ENCODE measurements at regions not wholly inside any gene's neighbourhood (a gene's known extent, or its start where the extent isn't known, plus 50 kb on each side); places are given as distances from the start of the nearest gene placed in this dataset.

DNA sequence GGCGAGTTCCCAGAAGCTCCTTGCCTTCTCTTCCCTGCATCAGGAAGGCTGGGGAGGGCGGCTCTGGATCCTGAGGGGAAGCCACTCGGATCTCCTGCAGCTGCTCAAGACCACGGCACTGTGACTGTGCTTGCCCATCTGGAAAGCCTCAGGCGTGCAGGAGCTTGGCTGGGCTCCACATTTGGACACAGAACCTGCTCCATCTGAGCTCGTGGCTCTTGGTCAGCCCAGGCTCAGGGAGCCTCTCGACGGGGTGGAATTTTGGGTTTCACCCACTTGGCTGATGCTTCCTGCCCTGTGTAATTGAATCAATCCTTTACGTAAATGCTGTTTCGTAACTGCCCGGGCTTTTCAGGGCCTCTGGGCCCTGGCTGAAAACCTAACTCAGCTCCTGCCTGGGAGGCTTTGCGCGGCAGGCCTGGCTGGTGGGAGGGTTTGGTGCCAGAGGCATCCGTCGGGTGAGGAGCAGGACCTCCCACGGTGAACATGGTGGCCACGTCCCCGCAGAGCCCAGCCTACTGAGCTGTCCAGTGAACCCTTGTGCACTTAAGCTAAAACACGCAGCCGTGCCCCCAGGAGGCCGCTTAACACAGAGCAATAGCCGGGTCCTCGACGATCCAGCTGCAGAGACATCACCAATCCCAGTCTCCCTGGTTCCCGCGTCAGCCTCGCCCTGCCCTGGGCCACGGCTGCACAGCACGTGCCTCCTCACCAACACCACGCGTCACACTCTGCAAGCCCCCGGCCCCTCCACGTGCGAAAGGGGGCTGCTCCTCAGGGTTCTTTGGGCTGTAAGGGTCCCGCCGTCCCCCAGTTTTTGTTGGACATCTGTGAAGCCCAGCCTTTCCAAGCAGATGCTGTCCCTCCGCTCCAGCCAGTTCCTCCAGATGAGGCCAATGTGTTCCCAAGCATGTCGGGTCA is 241.0 kb downstream of the DLL1 start:
- TF ChIP-seq, protein P1, sequence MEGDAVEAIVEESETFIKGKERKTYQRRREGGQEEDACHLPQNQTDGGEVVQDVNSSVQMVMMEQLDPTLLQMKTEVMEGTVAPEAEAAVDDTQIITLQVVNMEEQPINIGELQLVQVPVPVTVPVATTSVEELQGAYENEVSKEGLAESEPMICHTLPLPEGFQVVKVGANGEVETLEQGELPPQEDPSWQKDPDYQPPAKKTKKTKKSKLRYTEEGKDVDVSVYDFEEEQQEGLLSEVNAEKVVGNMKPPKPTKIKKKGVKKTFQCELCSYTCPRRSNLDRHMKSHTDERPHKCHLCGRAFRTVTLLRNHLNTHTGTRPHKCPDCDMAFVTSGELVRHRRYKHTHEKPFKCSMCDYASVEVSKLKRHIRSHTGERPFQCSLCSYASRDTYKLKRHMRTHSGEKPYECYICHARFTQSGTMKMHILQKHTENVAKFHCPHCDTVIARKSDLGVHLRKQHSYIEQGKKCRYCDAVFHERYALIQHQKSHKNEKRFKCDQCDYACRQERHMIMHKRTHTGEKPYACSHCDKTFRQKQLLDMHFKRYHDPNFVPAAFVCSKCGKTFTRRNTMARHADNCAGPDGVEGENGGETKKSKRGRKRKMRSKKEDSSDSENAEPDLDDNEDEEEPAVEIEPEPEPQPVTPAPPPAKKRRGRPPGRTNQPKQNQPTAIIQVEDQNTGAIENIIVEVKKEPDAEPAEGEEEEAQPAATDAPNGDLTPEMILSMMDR (conservative IDR thresholded peaks at IDR 0.05): no peak
- no peak overlapping the region for H3K27ac ChIP-seq

- TF ChIP-seq, protein P1 (conservative IDR thresholded peaks at IDR 0.05): no peak
Observed at GRCh38 chr6:170048615-170049256, 242.1 kb downstream of the DLL1 start.

DNA sequence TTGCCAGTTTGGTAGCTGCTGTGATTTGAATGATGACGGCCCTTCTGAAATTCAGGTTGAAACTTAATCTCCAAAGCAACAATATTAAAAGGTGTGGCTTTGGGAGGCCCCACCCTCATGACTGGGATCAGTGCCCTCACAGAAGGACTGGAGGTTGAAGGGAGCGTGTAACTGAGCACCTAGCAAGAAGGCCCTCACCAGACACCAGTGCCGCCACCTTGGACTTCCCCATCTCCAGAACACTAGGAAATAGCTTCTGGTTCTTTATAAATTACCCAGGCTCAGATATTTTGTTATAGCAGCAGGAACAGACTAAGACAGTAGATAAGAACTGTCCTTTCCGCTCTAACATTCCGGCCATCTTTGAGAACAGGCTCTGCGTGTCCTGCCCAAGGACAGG is 243.1 kb downstream of the DLL1 start:
- no peak overlapping the region for H3K27ac ChIP-seq
- TF ChIP-seq, protein P1 (conservative IDR thresholded peaks at IDR 0.05): no peak

More at GRCh38 chr6:170048615-170049256, 242.1 kb downstream of the DLL1 start:
- H3K27ac ChIP-seq: no peak overlapping the region

DNA sequence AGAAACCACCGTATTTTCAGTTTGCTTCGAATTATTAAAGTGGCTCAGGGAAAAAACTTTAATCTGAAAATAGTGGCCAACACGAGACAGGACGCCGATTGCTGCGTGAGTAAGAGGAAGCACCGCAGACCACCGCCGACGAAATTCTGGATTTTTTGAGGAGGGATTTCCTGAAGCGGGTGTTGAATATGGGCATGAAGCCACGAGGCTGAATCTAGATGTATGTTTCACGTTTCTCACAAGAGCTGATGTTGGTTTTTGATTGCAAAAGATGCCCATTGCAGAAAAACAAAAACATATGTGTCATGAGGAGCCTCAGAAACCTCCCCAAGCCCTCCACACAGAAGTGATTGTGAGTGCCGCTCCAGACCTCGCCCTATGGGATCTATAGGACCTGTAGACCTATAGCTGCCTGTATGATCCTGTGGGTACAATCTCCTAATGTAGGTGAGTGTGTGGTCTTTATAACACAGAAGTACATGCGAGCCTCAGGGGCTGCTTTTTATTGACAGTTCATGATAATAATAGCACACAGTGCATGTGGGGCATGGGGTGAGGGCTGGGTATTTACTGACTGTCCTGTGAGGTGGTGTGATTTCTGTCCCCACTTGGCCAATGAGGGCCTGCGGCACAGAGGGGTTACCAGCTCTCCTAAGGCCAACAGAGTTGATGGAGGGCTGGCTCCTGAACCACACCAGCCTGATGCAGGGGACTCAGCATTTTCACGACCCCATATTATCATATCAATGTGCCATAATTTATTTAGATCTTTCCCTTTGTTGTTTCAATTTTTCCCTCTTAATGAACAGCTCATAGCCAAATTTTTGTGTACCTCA is 243.9 kb downstream of the DLL1 start:
- H3K27ac ChIP-seq: no peak overlapping the region
- TF ChIP-seq, protein P1 (conservative IDR thresholded peaks at IDR 0.05): no peak

- H3K27ac ChIP-seq: no peak overlapping the region
- TF ChIP-seq, protein P1 (conservative IDR thresholded peaks at IDR 0.05): no peak
Observed at GRCh38 chr6:170045981-170046667, 244.8 kb downstream of the DLL1 start.

- H3K27ac ChIP-seq: no peak overlapping the region
- TF ChIP-seq, protein P1 (conservative IDR thresholded peaks at IDR 0.05): no peak
Observed at GRCh38 chr6:170045563-170045960, 245.3 kb downstream of the DLL1 start.
